Subcutaneous abdominal adipose tissue (tissue), 5 donors: ENCODE measurements at regions not wholly inside any gene's neighbourhood (a gene's known extent, or its start where the extent isn't known, plus 50 kb on each side); places are given as distances from the start of the nearest gene placed in this dataset.
A peak's percentile ranks its signal among the peaks of the same experiment; 100 is the strongest.

Source experiments
- H3K27ac ChIP-seq: one replicate; pipeline ENCODE4 v1.7.0; 2013; ENCODE audit warnings: low read depth, mild to moderate bottlenecking, inconsistent platforms, low read length, moderate library complexity
- H3K27me3 ChIP-seq, 5 donors: one replicate each; pipeline ENCODE4 v1.7.0; 2013; ENCODE audit warnings: low read length in 5 of 5, inconsistent platforms in 1 of 5; ENCODE audit not compliant: control insufficient read depth in 5 of 5, insufficient read depth in 4 of 5
- H3K36me3 ChIP-seq, 5 donors: one replicate each; pipeline ENCODE4 v1.7.0; 2013; ENCODE audit warnings: low read length in 5 of 5; ENCODE audit not compliant: control insufficient read depth in 5 of 5, insufficient read depth in 5 of 5
- H3K4me1 ChIP-seq, 5 donors: one replicate each; pipeline ENCODE4 v1.7.0; 2013; ENCODE audit warnings: low read length in 5 of 5, mild to moderate bottlenecking in 3 of 5, moderate library complexity in 1 of 5; ENCODE audit not compliant: control insufficient read depth in 5 of 5, insufficient read depth in 5 of 5
- H3K4me3 ChIP-seq, 5 donors: one replicate each; pipeline ENCODE4 v1.7.0; 2013; ENCODE audit warnings: low read length in 5 of 5, low read depth in 1 of 5
- H3K9ac ChIP-seq, 5 donors: one replicate each; pipeline ENCODE4 v1.7.0; 2013; ENCODE audit warnings: low read length in 5 of 5, mild to moderate bottlenecking in 4 of 5, moderate library complexity in 3 of 5
- H3K9me3 ChIP-seq, 5 donors: one replicate each; pipeline ENCODE4 v1.7.0; 2013; ENCODE audit warnings: low read length in 5 of 5; ENCODE audit not compliant: control insufficient read depth in 5 of 5
- donor health status: healthy.
- donor health status: healthy.
- donor health status: healthy.
- donor health status: healthy.
- donor health status: healthy.

GRCh38 chr14:73783107-73783727 lies 68.4 kb upstream of the PTGR2 start:
- H3K27ac ChIP-seq = peak overlapping the region; percentile 97
- peaks cover 26 to 67% (median 54%) of the 10 kb centered on the region in 5 donors for H3K4me1 ChIP-seq
- H3K9ac ChIP-seq = peak overlapping the region; percentile 19 to 60 (median 34)
- no peaks in the 10 kb centered on the region for H3K9me3 ChIP-seq
- peak overlapping the region in 3 of 5 donors; percentile 21 to 33 (median 23) for H3K4me3 ChIP-seq
- H3K27me3 ChIP-seq = no peaks in the 10 kb centered on the region
- H3K36me3 ChIP-seq = peaks cover 0 to 4% (median 3%) of the 10 kb centered on the region in 5 donors

- no peaks in the 10 kb centered on the region for H3K27me3 ChIP-seq
- H3K36me3 ChIP-seq = peaks cover 0 to 6% (median 3%) of the 10 kb centered on the region in 5 donors
- peak overlapping the region; percentile 97 for H3K27ac ChIP-seq
- no peaks in the 10 kb centered on the region for H3K9me3 ChIP-seq
- H3K4me3 ChIP-seq = no peak overlapping the region
- peak overlapping the region in 3 of 5 donors; percentile 34 to 60 (median 54) for H3K9ac ChIP-seq
- peaks cover 26 to 65% (median 52%) of the 10 kb centered on the region in 5 donors for H3K4me1 ChIP-seq
Observed at GRCh38 chr14:73782623-73783022, 68.4 kb upstream of the PNMA1 start.

DNA sequence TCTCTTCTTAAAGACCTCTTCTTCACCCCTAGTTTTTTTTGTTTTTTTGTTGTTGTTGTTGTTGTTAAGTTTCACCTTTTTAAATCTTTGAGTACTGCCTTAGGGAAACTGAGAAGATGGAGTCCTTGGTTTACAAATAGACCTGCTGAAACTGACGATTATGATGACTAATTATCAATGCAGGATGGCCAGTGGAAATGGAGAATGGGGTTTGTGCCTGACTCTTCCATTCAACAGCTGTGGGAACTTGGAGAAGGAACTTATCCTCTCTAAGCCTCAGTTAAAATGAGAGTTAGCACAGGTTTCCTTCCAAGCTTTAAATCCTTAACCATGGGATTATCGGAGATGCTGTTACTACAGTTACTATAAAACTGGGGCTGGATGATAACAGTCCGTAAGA lies 66.7 kb upstream of the PNMA1 start:
- Histone ChIP-seq H3K27ac (no peak overlapping the region), H3K9ac (no peak overlapping the region), H3K36me3 (peaks cover 0 to 6% (median 3%) of the 10 kb centered on the region in 5 donors), H3K4me3 (no peak overlapping the region), H3K27me3 (no peaks in the 10 kb centered on the region), H3K9me3 (no peaks in the 10 kb centered on the region), H3K4me1 (peaks cover 26 to 66% (median 48%) of the 10 kb centered on the region in 5 donors)

DNA sequence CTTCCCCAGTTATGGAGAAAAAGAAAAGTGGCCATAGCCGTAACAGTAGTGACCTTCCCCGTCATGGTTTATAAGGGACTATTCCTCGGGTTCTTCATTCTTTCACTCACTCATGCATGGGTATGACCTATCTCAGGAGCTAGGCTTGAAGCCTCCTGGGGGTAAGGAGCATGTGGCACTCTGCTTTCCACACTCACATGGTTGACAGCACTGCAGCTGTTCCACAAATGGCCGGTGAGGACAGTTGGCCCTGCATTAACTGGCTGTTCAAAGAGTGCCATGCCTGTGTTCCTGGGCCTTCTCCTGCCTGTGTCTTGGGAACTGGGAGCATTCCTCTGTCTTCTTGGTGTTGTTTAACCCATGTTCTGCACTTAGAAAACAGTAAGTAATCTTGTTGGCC lies 66.2 kb upstream of the PNMA1 start:
- Histone ChIP-seq H3K4me3 (no peak overlapping the region), H3K9me3 (no peaks in the 10 kb centered on the region), H3K36me3 (peaks cover 0 to 6% (median 3%) of the 10 kb centered on the region in 5 donors), H3K27me3 (no peaks in the 10 kb centered on the region), H3K27ac (no peak overlapping the region), H3K4me1 (peaks cover 22 to 66% (median 48%) of the 10 kb centered on the region in 5 donors), H3K9ac (no peak overlapping the region)

- Histone ChIP-seq H3K4me3 (no peak overlapping the region), H3K9ac (no peak overlapping the region), H3K36me3 (peaks cover 0 to 6% (median 3%) of the 10 kb centered on the region in 5 donors), H3K27ac (no peak overlapping the region), H3K27me3 (no peaks in the 10 kb centered on the region), H3K9me3 (no peaks in the 10 kb centered on the region), H3K4me1 (peaks cover 12 to 66% (median 47%) of the 10 kb centered on the region in 5 donors)
Observed at GRCh38 chr14:73778736-73779135, 64.6 kb upstream of the PNMA1 start.

- Histone ChIP-seq H3K4me3 (no peak overlapping the region), H3K27me3 (no peaks in the 10 kb centered on the region), H3K27ac (no peak overlapping the region), H3K36me3 (peaks cover 0 to 4% (median 3%) of the 10 kb centered on the region in 5 donors), H3K9ac (no peak overlapping the region), H3K4me1 (peaks cover 6 to 60% (median 35%) of the 10 kb centered on the region in 5 donors), H3K9me3 (no peaks in the 10 kb centered on the region)
Observed at GRCh38 chr14:73777420-73777819, 63.2 kb upstream of the PNMA1 start.

GRCh38 chr14:73776194-73776537 lies 62.0 kb upstream of the PNMA1 start:
- Histone ChIP-seq H3K4me3 (no peak overlapping the region), H3K27ac (peak overlapping the region; percentile 33), H3K9me3 (no peaks in the 10 kb centered on the region), H3K27me3 (no peaks in the 10 kb centered on the region), H3K9ac (no peak overlapping the region), H3K36me3 (peaks cover 0 to 7% (median 3%) of the 10 kb centered on the region in 5 donors), H3K4me1 (peaks cover 13 to 66% (median 48%) of the 10 kb centered on the region in 5 donors)

DNA sequence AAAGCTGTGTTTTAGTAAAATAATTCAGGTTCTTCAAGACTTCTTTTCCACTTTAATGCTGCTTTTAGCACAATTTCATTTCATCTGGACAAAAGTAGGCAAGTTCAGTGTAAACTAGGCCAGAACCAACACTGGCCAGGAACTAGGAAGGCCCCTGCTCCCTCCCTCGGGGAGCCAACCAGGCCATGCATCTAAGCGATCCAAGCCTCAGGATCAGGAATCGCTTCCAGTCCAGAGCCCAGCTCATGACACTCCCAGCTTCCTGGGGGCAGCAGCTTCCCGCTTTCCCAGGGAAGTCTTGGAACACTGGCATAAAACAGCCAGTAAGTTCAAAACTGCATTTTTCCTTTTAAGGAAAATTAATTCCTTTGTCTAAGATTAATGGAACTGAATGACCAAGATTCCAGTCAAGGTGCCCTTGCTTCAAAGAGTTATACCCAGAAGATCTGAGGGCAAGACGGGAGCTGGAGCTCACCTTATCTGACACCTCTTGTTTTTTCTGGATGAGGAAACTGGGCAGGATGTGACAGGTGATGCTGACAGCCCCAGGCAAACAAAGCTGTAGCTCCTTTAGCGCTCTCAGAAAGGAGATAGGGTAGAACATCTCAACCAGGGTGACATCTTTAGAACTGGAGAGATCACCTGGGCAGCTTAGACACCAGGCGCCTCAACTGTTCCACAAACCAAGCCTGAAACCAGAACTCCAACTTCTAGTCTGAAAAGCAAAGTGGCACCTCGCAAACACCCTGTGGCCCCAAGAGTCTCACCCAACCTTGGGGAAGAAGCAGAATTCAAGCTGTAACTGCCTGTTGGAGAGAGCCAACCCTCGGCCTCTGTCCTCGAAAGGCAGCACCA lies 61.4 kb upstream of the PNMA1 start:
- Histone ChIP-seq H3K9ac (peak overlapping the region in 2 of 5 donors; percentile 2 to 60), H3K4me3 (peak overlapping the region in 1 of 5 donors; percentile 9), H3K27ac (peak overlapping the region; percentile 33), H3K4me1 (peaks cover 15 to 71% (median 53%) of the 10 kb centered on the region in 5 donors), H3K9me3 (no peaks in the 10 kb centered on the region), H3K36me3 (peaks cover 0 to 8% (median 3%) of the 10 kb centered on the region in 5 donors), H3K27me3 (no peaks in the 10 kb centered on the region)

DNA sequence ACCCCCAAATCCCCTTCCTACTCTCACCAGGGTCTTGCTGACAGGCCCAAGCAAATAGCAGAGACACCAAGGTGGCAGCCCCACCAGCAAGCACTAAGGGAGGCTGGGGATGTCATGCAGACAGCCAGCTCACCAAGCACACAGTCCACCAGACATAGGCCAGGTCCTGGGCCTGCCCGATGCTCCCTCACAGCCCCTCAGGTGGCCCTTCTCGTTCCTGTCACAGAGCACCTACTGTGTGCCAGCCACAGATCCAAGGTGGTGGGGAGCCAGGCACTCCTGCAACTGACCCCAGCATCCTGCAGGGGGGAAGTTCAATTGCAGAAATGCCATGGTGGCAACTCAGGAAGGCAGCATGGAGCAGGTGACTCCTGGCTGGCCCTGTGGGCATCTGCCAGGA lies 60.5 kb upstream of the PNMA1 start:
- Histone ChIP-seq H3K27ac (peak overlapping the region; percentile 33), H3K4me1 (peaks cover 15 to 72% (median 55%) of the 10 kb centered on the region in 5 donors), H3K9me3 (no peaks in the 10 kb centered on the region), H3K27me3 (no peaks in the 10 kb centered on the region), H3K4me3 (no peak overlapping the region), H3K9ac (peak overlapping the region in 3 of 5 donors; percentile 1 to 60 (median 2)), H3K36me3 (peaks cover 0 to 5% (median 2%) of the 10 kb centered on the region in 5 donors)

- peak overlapping the region in 1 of 5 donors; percentile 1 for H3K9ac ChIP-seq
- H3K27me3 ChIP-seq = no peaks in the 10 kb centered on the region
- peak overlapping the region; percentile 33 for H3K27ac ChIP-seq
- H3K4me1 ChIP-seq = peaks cover 15 to 74% (median 56%) of the 10 kb centered on the region in 5 donors
- H3K9me3 ChIP-seq = no peaks in the 10 kb centered on the region
- peaks cover 0 to 5% (median 2%) of the 10 kb centered on the region in 5 donors for H3K36me3 ChIP-seq
- H3K4me3 ChIP-seq = no peak overlapping the region
Observed at GRCh38 chr14:73774241-73774570, 60.0 kb upstream of the PNMA1 start.
